DOHH2 (cell line): ENCODE measurements at regions not wholly inside any gene's neighbourhood (a gene's known extent, or its start where the extent isn't known, plus 50 kb on each side); places are given as distances from the start of the nearest gene placed in this dataset.

Experiments
- EZH2phosphoT487 ChIP-seq: fragments of 200-600 bp; sonication (generic); IDR thresholded peaks from 2 replicates; pipeline ENCODE4 v1.6.1; 2017; ENCODE audit warnings: borderline replicate concordance, mild to moderate bottlenecking, antibody characterized with exemption, low read length, moderate library complexity, mixed read lengths
- TF ChIP-seq, protein P1 (sequence below): fragments of 200-600 bp; sonication (generic); IDR thresholded peaks from one replicate; pipeline ENCODE4 v1.5.1; 2014; ENCODE audit warnings: antibody characterized with exemption, mild to moderate bottlenecking, low read depth, low read length; ENCODE audit not compliant: poor library complexity, severe bottlenecking

DNA sequence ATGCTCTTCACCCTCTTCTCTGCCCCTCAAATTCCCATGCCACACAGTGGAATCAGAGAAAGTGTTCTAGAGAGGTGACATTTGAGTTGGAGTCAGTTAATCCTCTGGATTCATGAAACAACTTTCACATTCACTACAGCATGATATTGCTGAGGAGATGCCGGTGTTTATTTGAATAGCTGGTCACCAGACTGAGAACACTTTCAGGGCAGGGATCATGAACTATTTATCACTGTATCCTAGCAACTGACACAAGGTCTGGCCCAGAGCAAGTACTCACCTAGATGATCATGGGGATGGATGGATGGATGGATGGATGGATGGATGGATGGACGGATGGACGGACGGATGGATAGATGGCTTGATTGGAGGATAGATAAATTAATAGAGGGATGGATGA, 116.7 kb upstream of the ZMIZ1 start:
- TF ChIP-seq, protein P1, sequence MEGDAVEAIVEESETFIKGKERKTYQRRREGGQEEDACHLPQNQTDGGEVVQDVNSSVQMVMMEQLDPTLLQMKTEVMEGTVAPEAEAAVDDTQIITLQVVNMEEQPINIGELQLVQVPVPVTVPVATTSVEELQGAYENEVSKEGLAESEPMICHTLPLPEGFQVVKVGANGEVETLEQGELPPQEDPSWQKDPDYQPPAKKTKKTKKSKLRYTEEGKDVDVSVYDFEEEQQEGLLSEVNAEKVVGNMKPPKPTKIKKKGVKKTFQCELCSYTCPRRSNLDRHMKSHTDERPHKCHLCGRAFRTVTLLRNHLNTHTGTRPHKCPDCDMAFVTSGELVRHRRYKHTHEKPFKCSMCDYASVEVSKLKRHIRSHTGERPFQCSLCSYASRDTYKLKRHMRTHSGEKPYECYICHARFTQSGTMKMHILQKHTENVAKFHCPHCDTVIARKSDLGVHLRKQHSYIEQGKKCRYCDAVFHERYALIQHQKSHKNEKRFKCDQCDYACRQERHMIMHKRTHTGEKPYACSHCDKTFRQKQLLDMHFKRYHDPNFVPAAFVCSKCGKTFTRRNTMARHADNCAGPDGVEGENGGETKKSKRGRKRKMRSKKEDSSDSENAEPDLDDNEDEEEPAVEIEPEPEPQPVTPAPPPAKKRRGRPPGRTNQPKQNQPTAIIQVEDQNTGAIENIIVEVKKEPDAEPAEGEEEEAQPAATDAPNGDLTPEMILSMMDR, result no peak
- no peak for TF ChIP-seq EZH2phosphoT487
